SU-DHL-6 (cell line): ENCODE measurements at regions not wholly inside any gene's neighbourhood (a gene's known extent, or its start where the extent isn't known, plus 50 kb on each side); places are given as distances from the start of the nearest gene placed in this dataset.
A peak's percentile ranks its signal among the peaks of the same experiment; 100 is the strongest.

Experiments used
- H2AFZ ChIP-seq: fragments of 200-600 bp; sonication (generic); 2 replicates; pipeline ENCODE4 v1.6.1; 2014; ENCODE audit warnings: low read depth, mild to moderate bottlenecking, moderate library complexity, mixed read lengths, antibody characterized with exemption, low read length; ENCODE audit not compliant: severe bottlenecking
- H3F3A ChIP-seq: fragments of 200-600 bp; shearing (Covaris generic); 2 replicates; pipeline ENCODE4 v1.6.0; 2016; ENCODE audit warnings: antibody characterized with exemption, mild to moderate bottlenecking; ENCODE audit not compliant: insufficient read depth
- H3K27ac ChIP-seq: fragments of 200-600 bp; sonication (generic); 2 replicates; pipeline ENCODE4 v1.5.1; 2016; ENCODE audit warnings: low read depth, mild to moderate bottlenecking, low read length, moderate library complexity, mixed read lengths
- H3K27me3 ChIP-seq: fragments of 200-600 bp; sonication (generic), shearing (Covaris generic); 2 replicates; pipeline ENCODE4 v1.6.0; 2014; ENCODE audit warnings: mild to moderate bottlenecking, low read length
- H3K36me3 ChIP-seq: fragments of 200-600 bp; sonication (generic); 2 replicates; pipeline ENCODE4 v1.6.1; 2014; ENCODE audit warnings: mild to moderate bottlenecking, low read length, mixed read lengths
- H3K4me2 ChIP-seq: fragments of 300-600, 200-600 bp; shearing (Covaris generic), sonication (generic); 2 replicates; pipeline ENCODE4 v1.6.0; 2014; ENCODE audit warnings: low read length, low read depth, mild to moderate bottlenecking; ENCODE audit not compliant: poor library complexity, severe bottlenecking
- H3K4me3 ChIP-seq: fragments of 200-600 bp; sonication (generic); 2 replicates; pipeline ENCODE4 v1.5.1; 2014; ENCODE audit warnings: antibody characterized with exemption, low read length, mild to moderate bottlenecking, mixed read lengths; ENCODE audit not compliant: insufficient read depth, poor library complexity, severe bottlenecking
- H3K79me2 ChIP-seq: fragments of 200-600 bp; sonication (generic); 2 replicates; pipeline ENCODE4 v1.6.1; 2014; ENCODE audit warnings: mild to moderate bottlenecking, low read length, moderate library complexity; ENCODE audit not compliant: insufficient read depth
- H3K9ac ChIP-seq: fragments of 200-600 bp; sonication (generic); 2 replicates; pipeline ENCODE4 v1.7.0; 2014; ENCODE audit warnings: mild to moderate bottlenecking, low read length
- H3K9me2 ChIP-seq: fragments of 200-600 bp; sonication (generic); replicated peaks from 2 replicates; pipeline ENCODE4 v1.6.1; 2014; ENCODE audit warnings: low read length; ENCODE audit not compliant: insufficient read depth
- H3K9me3 ChIP-seq: fragments of 200-600 bp; sonication (generic); 2 replicates; pipeline ENCODE4 v1.6.1; 2014; ENCODE audit warnings: low read length, mixed read lengths; ENCODE audit not compliant: insufficient read depth
- H4K20me1 ChIP-seq: fragments of 200-600 bp; sonication (generic); 2 replicates; pipeline ENCODE4 v1.6.1; 2014; ENCODE audit warnings: low read depth, mild to moderate bottlenecking, antibody characterized with exemption, low read length, moderate library complexity, mixed read lengths
- CTCF ChIP-seq: fragments of 200-600 bp; sonication (generic); IDR thresholded peaks from one replicate; pipeline ENCODE4 v1.5.1; 2017; ENCODE audit warnings: antibody characterized with exemption, mild to moderate bottlenecking, low read length, moderate library complexity; ENCODE audit not compliant: insufficient read depth, poor library complexity, severe bottlenecking
- EZH2phosphoT487 ChIP-seq: fragments of 200-600 bp; sonication (generic), shearing (Covaris generic); conservative IDR thresholded peaks from 2 replicates; pipeline ENCODE4 v1.6.1; 2018; ENCODE audit warnings: mild to moderate bottlenecking, antibody characterized with exemption, low read length, moderate library complexity, mixed read lengths

GRCh38 chr2:64722291-64723044 is 68.8 kb upstream of the SERTAD2 start:
- TF ChIP-seq CTCF (no peak), EZH2phosphoT487 (no peak)
- no peak overlapping the region for H2AFZ ChIP-seq
- no peaks in the 10 kb centered on the region for H4K20me1 ChIP-seq
- peaks cover 7% of the 10 kb centered on the region for H3F3A ChIP-seq
- H3K36me3 ChIP-seq, result no peaks in the 10 kb centered on the region
- H3K9me3 ChIP-seq, result no peaks in the 10 kb centered on the region
- no peak overlapping the region for H3K9ac ChIP-seq
- H3K9me2 ChIP-seq, result no peaks in the 10 kb centered on the region
- H3K79me2 ChIP-seq, result no peaks in the 10 kb centered on the region; the same call in 1 of the 2 replicates
- no peaks in the 10 kb centered on the region for H3K27me3 ChIP-seq
- H3K4me3 ChIP-seq, result no peak overlapping the region
- H3K27ac ChIP-seq, result no peak overlapping the region
- no peak overlapping the region for H3K4me2 ChIP-seq

- H3K27ac ChIP-seq, result peak overlapping the region; percentile 94
- peak overlapping the region; percentile 45 for H3K4me3 ChIP-seq
- H3K9ac ChIP-seq, result peak overlapping the region; percentile 38
- no peaks in the 10 kb centered on the region for H4K20me1 ChIP-seq
- no peaks in the 10 kb centered on the region for H3K9me3 ChIP-seq
- no peaks in the 10 kb centered on the region for H3K36me3 ChIP-seq
- peak overlapping the region; percentile 6 for H2AFZ ChIP-seq
- no peaks in the 10 kb centered on the region for H3K27me3 ChIP-seq
- H3K4me2 ChIP-seq, result peak overlapping the region; percentile 71
- peaks cover 5% of the 10 kb centered on the region; the same call in 1 of the 2 replicates for H3K79me2 ChIP-seq
- no peaks in the 10 kb centered on the region for H3K9me2 ChIP-seq
- no peak for TF ChIP-seq CTCF
- TF ChIP-seq EZH2phosphoT487, result no peak
- peaks cover 32% of the 10 kb centered on the region for H3F3A ChIP-seq
These were observed 73.5 kb upstream of the SERTAD2 start for GRCh38 chr2:64727013-64727767.

- Histone ChIP-seq H3K27ac (peak overlapping the region; percentile 94), H3K4me2 (peak overlapping the region; percentile 71), H3K9ac (peak overlapping the region; percentile 38), H3K36me3 (no peaks in the 10 kb centered on the region), H3F3A (peaks cover 32% of the 10 kb centered on the region), H4K20me1 (no peaks in the 10 kb centered on the region), H3K27me3 (no peaks in the 10 kb centered on the region), H2AFZ (peak overlapping the region; percentile 6), H3K9me3 (no peaks in the 10 kb centered on the region), H3K9me2 (no peaks in the 10 kb centered on the region), H3K4me3 (peak overlapping the region; percentile 45), H3K79me2 (peaks cover 5% of the 10 kb centered on the region; the same call in 1 of the 2 replicates)
- no peak for TF ChIP-seq EZH2phosphoT487
- no peak for TF ChIP-seq CTCF
These were observed 74.2 kb upstream of the SERTAD2 start for GRCh38 chr2:64727843-64728463.
